CD4-positive, alpha-beta T cell (primary cell): ENCODE measurements at regions not wholly inside any gene's neighbourhood (a gene's known extent, or its start where the extent isn't known, plus 50 kb on each side); places are given as distances from the start of the nearest gene placed in this dataset.

Source experiments
- ATAC-seq: fragments of 200-7000 bp; cut with Tn5 transposase; one replicate; pipeline ENCODE4 v1.10.0; 2022; ENCODE audit warnings: mild to moderate bottlenecking; ENCODE audit not compliant: poor library complexity
- CTCF ChIA-PET: fragments of 350-600 bp; sonication (Branson Sonifier 250); formaldehyde crosslinking; loops from one replicate; lab custom pipeline; 2021; ENCODE audit warnings: antibody characterized with exemption, inconsistent platforms; lab: Charles Lee
- POLR2A ChIA-PET: fragments of 350-600 bp; sonication (Branson Sonifier 250); formaldehyde crosslinking; loops from one replicate; lab custom pipeline; 2021; ENCODE audit warnings: antibody characterized with exemption, inconsistent platforms; lab: Charles Lee
- DNase-seq, 14 experiments: peaks; one replicate each; pipeline ENCODE4 v3.0.0-alpha.2; 2013 to 2020; ENCODE audit warnings: mixed read lengths in 2 of 14
- H3K27ac ChIP-seq, 2 donors: one replicate each; pipeline versions ENCODE4 v1.5.1 to v1.7.0; 2013; ENCODE audit warnings: low read length in 2 of 2, low read depth in 1 of 2, mild to moderate bottlenecking in 1 of 2
- H3K27me3 ChIP-seq, 2 experiments: 1 replicate in 1 of 2; 2 replicates in 1 of 2; pipeline versions ENCODE4 v1.6.1 to v1.7.0; 2013; ENCODE audit warnings: low read length in 2 of 2, control low read depth in 1 of 2, mild to moderate bottlenecking in 1 of 2, moderate library complexity in 1 of 2; ENCODE audit not compliant: insufficient read depth in 2 of 2, control insufficient read depth in 1 of 2
- H3K36me3 ChIP-seq: one replicate; pipeline ENCODE4 v1.6.1; 2013; ENCODE audit warnings: low read length, control low read depth; ENCODE audit not compliant: insufficient read depth
- H3K4me1 ChIP-seq: one replicate; pipeline ENCODE4 v1.6.1; 2013; ENCODE audit warnings: low read length, control low read depth; ENCODE audit not compliant: insufficient read depth
- H3K4me3 ChIP-seq: one replicate; pipeline ENCODE4 v1.5.1; 2013; ENCODE audit warnings: mild to moderate bottlenecking, low read length, moderate library complexity
- H3K9me3 ChIP-seq, 2 experiments: 1 replicate in 1 of 2; 2 replicates in 1 of 2; pipeline versions ENCODE4 v1.6.1 to v1.7.0; 2013; ENCODE audit warnings: low read length in 2 of 2, mild to moderate bottlenecking in 2 of 2, control low read depth in 1 of 2, moderate library complexity in 1 of 2; ENCODE audit not compliant: control insufficient read depth in 1 of 2, insufficient read depth in 1 of 2
- H3K27ac Mint-ChIP-seq: one replicate; pipeline ENCODE4 v1.8.0; 2020; ENCODE audit warnings: mixed read lengths
- H3K27me3 Mint-ChIP-seq: one replicate; pipeline ENCODE4 v1.8.0; 2021; ENCODE audit warnings: mixed read lengths
- H3K36me3 Mint-ChIP-seq: one replicate; pipeline ENCODE4 v1.8.0; 2021; ENCODE audit warnings: low read depth, mixed read lengths
- H3K4me1 Mint-ChIP-seq: one replicate; pipeline ENCODE4 v1.8.0; 2021; ENCODE audit warnings: low read depth, mixed read lengths
- H3K4me3 Mint-ChIP-seq: one replicate; pipeline ENCODE4 v1.8.0; 2020; ENCODE audit warnings: mild to moderate bottlenecking, mixed read lengths
- H3K9me3 Mint-ChIP-seq: one replicate; pipeline ENCODE4 v1.8.0; 2020; ENCODE audit warnings: mixed read lengths
- CTCF ChIP-seq: fragments of 200-600 bp; IDR thresholded peaks from one replicate; pipeline ENCODE4 v1.8.0; 2022; ENCODE audit warnings: antibody characterized with exemption, mild to moderate bottlenecking
- intact Hi-C, 2 experiments: fragments of 100-400 bp; cut with DNase I in 1 of 2; cut with micrococcal nuclease in 1 of 2; formaldehyde crosslinking; loops; one replicate each; pipeline versions ENCODE4 v1.15.1 to v1.9.0; 2023 to 2025; cut with DNase I, micrococcal nuclease

- Mint-ChIP-seq H3K4me1 (no peaks in the 10 kb centered on the region), H3K4me3 (no peak overlapping the region), H3K36me3 (no peaks in the 10 kb centered on the region), H3K9me3 (peaks cover 2% of the 10 kb centered on the region), H3K27ac (no peak overlapping the region), H3K27me3 (peaks cover 17% of the 10 kb centered on the region)
- intact Hi-C loops, result no loop called here
- DNase-seq, result no peak
- no peak overlapping the region for H3K27ac ChIP-seq
- H3K4me1 ChIP-seq, result no peaks in the 10 kb centered on the region
- no peak for ATAC-seq
- POLR2A ChIA-PET, result no interaction called here
- H3K4me3 ChIP-seq, result no peak overlapping the region
- no peaks in the 10 kb centered on the region for H3K9me3 ChIP-seq
- no peak for TF ChIP-seq CTCF
- H3K36me3 ChIP-seq, result no peaks in the 10 kb centered on the region
- peaks cover 0 to 2% of the 10 kb centered on the region in 2 experiments for H3K27me3 ChIP-seq
- CTCF ChIA-PET, result no interaction called here
Measured at GRCh38 chr3:127520993-127521392, 69.5 kb downstream of the TPRA1 start.

- Histone ChIP-seq H3K27me3 (peaks cover 0 to 2% of the 10 kb centered on the region in 2 experiments), H3K4me1 (no peaks in the 10 kb centered on the region), H3K36me3 (no peaks in the 10 kb centered on the region), H3K9me3 (no peaks in the 10 kb centered on the region), H3K27ac (no peak overlapping the region), H3K4me3 (no peak overlapping the region)
- Mint-ChIP-seq H3K9me3 (peaks cover 2% of the 10 kb centered on the region), H3K4me1 (no peaks in the 10 kb centered on the region), H3K4me3 (no peak overlapping the region), H3K27ac (no peak overlapping the region), H3K36me3 (no peaks in the 10 kb centered on the region), H3K27me3 (peaks cover 14% of the 10 kb centered on the region)
- POLR2A ChIA-PET, result no interaction called here
- intact Hi-C loops, result no loop called here
- DNase-seq, result no peak
- CTCF ChIA-PET, result no interaction called here
- no peak for ATAC-seq
- TF ChIP-seq CTCF, result no peak
Measured at GRCh38 chr3:127518456-127519081, 72.0 kb downstream of the TPRA1 start.

- CTCF ChIA-PET, result no interaction called here
Measured at GRCh38 chr3:127512256-127512655, 78.3 kb downstream of the TPRA1 start.

More at GRCh38 chr3:127512256-127512655, 78.3 kb downstream of the TPRA1 start:
- DNase-seq (no peak), ATAC-seq (no peak)
- POLR2A ChIA-PET, result no interaction called here
- Histone ChIP-seq H3K9me3 (no peaks in the 10 kb centered on the region), H3K36me3 (no peaks in the 10 kb centered on the region), H3K4me1 (no peaks in the 10 kb centered on the region), H3K27ac (no peak overlapping the region), H3K27me3 (peaks cover 0 to 4% of the 10 kb centered on the region in 2 experiments), H3K4me3 (no peak overlapping the region)
- no peaks in the 10 kb centered on the region for H3K4me1 Mint-ChIP-seq
- H3K27me3 Mint-ChIP-seq, result peaks cover 37% of the 10 kb centered on the region
- intact Hi-C loops, result no loop called here
- no peaks in the 10 kb centered on the region for H3K36me3 Mint-ChIP-seq
- no peaks in the 10 kb centered on the region for H3K9me3 Mint-ChIP-seq
- no peak overlapping the region for H3K27ac Mint-ChIP-seq
- no peak overlapping the region for H3K4me3 Mint-ChIP-seq
- TF ChIP-seq CTCF, result no peak
